Vagina (tissue), 2 donors: ENCODE measurements at regions not wholly inside any gene's neighbourhood (a gene's known extent, or its start where the extent isn't known, plus 50 kb on each side); places are given as distances from the start of the nearest gene placed in this dataset.

Experiments used
- DNase-seq, 2 donors: peaks; one replicate each; pipeline ENCODE4 v3.0.0-alpha.2; 2017; ENCODE audit errors: extremely low spot score in 2 of 2
- H3K27ac ChIP-seq: fragments of 200-600 bp; sonication (generic); one replicate; pipeline ENCODE4 v1.5.1; 2019
- H3K27me3 ChIP-seq: fragments of 200-600 bp; sonication (generic); one replicate; pipeline ENCODE4 v1.5.1; 2019
- H3K36me3 ChIP-seq, 2 donors: fragments of 200-600 bp; sonication (generic); one replicate each; pipeline ENCODE4 v1.5.1; 2017 to 2019
- H3K4me1 ChIP-seq: fragments of 200-600 bp; sonication (generic); one replicate; pipeline ENCODE4 v1.5.1; 2019
- H3K4me3 ChIP-seq, 2 donors: fragments of 200-600 bp; sonication (generic); 1 replicate in 1 of 2; 2 replicates in 1 of 2; pipeline ENCODE4 v1.5.1; 2016 to 2019
- H3K9me3 ChIP-seq: fragments of 200-600 bp; sonication (generic); one replicate; pipeline ENCODE4 v1.5.1; 2019
- CTCF ChIP-seq, 3 experiments: fragments of 450-650 bp in 2 of 3; fragments of 200-600 bp in 1 of 3; sonication (generic) in 1 of 3; IDR thresholded peaks; one replicate each; pipeline ENCODE4 v1.5.1; 2017 to 2019; ENCODE audit warnings: antibody characterized with exemption in 3 of 3, mild to moderate bottlenecking in 2 of 3, moderate library complexity in 2 of 3
- POLR2A ChIP-seq, 2 donors: fragments of 450-650 bp; IDR thresholded peaks; one replicate each; pipeline ENCODE4 v1.6.1; 2017; ENCODE audit warnings: antibody characterized with exemption in 2 of 2, mild to moderate bottlenecking in 2 of 2, moderate library complexity in 2 of 2
- POLR2AphosphoS5 ChIP-seq, 2 donors: sonication (generic); formaldehyde crosslinking; IDR thresholded peaks; one replicate each; pipeline ENCODE4 v1.9.0; 2017; ENCODE audit warnings: antibody characterized with exemption in 2 of 2, mild to moderate bottlenecking in 2 of 2, low read depth in 1 of 2; ENCODE audit not compliant: insufficient read depth in 1 of 2
- intact Hi-C: fragments of 100-400 bp; cut with DNase I; formaldehyde crosslinking; loops from one replicate; pipeline ENCODE4 v1.15.1; 2023

GRCh38 chr13:111485491-111486250, 165.2 kb downstream of the TEX29 start:
- intact Hi-C loops, result no loop called here
- DNase-seq, result no peak

GRCh38 chr13:111486331-111486730, 165.9 kb downstream of the TEX29 start:
- no peaks in the 10 kb centered on the region for H3K4me1 ChIP-seq
- DNase-seq, result no peak
- no peak overlapping the region for H3K4me3 ChIP-seq
- intact Hi-C loops, result no loop called here
- no peak overlapping the region for H3K27ac ChIP-seq
- H3K27me3 ChIP-seq, result no peaks in the 10 kb centered on the region
- peaks cover 5% of the 10 kb centered on the region for H3K9me3 ChIP-seq
- TF ChIP-seq CTCF (IDR thresholded peaks at IDR 0.05) (no peak), POLR2AphosphoS5 (IDR thresholded peaks at IDR 0.05; ENCODE audit: insufficient read depth in 1 of 2, low read depth in 1 of 2) (no peak), POLR2A (IDR thresholded peaks at IDR 0.05) (no peak)
- no peaks in the 10 kb centered on the region for H3K36me3 ChIP-seq

More at GRCh38 chr13:111485491-111486250, 165.2 kb downstream of the TEX29 start:
- Histone ChIP-seq H3K4me1 (no peaks in the 10 kb centered on the region), H3K27me3 (no peaks in the 10 kb centered on the region), H3K36me3 (no peaks in the 10 kb centered on the region), H3K27ac (no peak overlapping the region), H3K4me3 (no peak overlapping the region), H3K9me3 (peaks cover 5% of the 10 kb centered on the region)
- TF ChIP-seq POLR2A (IDR thresholded peaks at IDR 0.05), result no peak
- TF ChIP-seq POLR2AphosphoS5 (IDR thresholded peaks at IDR 0.05; ENCODE audit: insufficient read depth in 1 of 2, low read depth in 1 of 2), result no peak
- no peak for TF ChIP-seq CTCF (IDR thresholded peaks at IDR 0.05)

- no peak overlapping the region for H3K4me3 ChIP-seq
- no peak for DNase-seq
Observed at GRCh38 chr13:111486801-111487200, 166.4 kb downstream of the TEX29 start.

DNA sequence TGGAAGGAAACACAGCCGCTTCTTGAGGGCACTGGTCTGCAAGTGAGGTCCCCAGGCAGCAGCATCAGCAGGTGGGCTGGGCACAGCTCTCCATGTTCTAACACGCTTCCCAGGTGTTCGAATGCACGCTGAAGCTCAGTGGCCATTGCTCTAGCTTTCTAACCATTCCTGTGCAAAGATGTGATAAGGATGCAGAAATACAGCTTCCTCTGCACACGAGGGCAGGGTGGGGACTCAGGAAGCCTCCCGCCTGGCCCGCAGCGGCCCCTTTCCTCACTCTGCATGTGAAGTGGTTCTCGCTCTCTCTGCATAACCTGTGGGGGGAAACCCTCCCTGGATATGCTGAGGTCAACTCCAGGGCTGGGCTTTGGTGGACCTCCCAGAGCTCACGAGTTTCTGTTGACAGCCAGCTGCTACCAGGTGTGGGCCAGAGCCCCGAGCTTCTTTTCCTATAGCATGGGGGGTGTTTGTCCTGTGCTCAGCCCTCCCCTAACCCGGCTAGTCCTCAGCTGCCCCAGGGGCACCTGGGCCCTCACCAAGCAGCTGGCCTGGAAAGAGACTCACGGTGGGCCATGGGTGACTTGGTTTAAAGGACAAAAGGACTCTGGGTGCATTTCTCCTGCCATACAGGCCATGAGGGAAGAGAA, 168.2 kb downstream of the TEX29 start:
- Histone ChIP-seq H3K27ac (no peak overlapping the region), H3K27me3 (no peaks in the 10 kb centered on the region), H3K9me3 (peaks cover 5% of the 10 kb centered on the region), H3K4me1 (no peaks in the 10 kb centered on the region), H3K4me3 (no peak overlapping the region), H3K36me3 (no peaks in the 10 kb centered on the region)
- TF ChIP-seq CTCF (IDR thresholded peaks at IDR 0.05), result no peak
- no peak for TF ChIP-seq POLR2AphosphoS5 (IDR thresholded peaks at IDR 0.05; ENCODE audit: insufficient read depth in 1 of 2, low read depth in 1 of 2)
- intact Hi-C loops, result no loop called here
- DNase-seq, result no peak

More at GRCh38 chr13:111486801-111487200, 166.4 kb downstream of the TEX29 start:
- intact Hi-C loops, result no loop called here
- no peak for TF ChIP-seq POLR2AphosphoS5 (IDR thresholded peaks at IDR 0.05; ENCODE audit: insufficient read depth in 1 of 2, low read depth in 1 of 2)
- no peak for TF ChIP-seq POLR2A (IDR thresholded peaks at IDR 0.05)
- TF ChIP-seq CTCF (IDR thresholded peaks at IDR 0.05), result no peak
- no peaks in the 10 kb centered on the region for H3K27me3 ChIP-seq
- H3K27ac ChIP-seq, result no peak overlapping the region
- peaks cover 5% of the 10 kb centered on the region for H3K9me3 ChIP-seq
- no peaks in the 10 kb centered on the region for H3K36me3 ChIP-seq
- no peaks in the 10 kb centered on the region for H3K4me1 ChIP-seq

DNA sequence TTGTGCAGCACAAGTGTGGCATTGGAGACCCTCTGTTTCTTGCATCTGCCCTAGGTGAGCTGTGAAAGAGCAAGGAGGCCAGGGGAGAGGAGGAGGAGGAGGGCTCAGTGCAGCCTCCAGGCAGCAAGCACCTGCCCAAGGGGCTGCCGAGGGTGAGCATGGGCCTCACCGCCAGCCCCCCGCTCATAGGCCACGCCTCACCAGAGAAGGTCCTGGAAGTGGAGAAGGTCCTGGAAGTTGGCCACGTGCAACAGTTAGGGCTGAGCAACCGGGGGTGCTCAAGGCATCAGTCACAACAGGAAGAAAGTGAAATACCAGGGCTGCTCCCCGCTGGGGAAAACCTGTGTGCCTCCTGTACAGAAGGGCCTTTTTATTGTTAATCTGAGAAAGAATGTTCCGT, 168.9 kb downstream of the TEX29 start:
- Histone ChIP-seq H3K4me1 (no peaks in the 10 kb centered on the region), H3K27me3 (no peaks in the 10 kb centered on the region), H3K9me3 (peaks cover 5% of the 10 kb centered on the region), H3K36me3 (no peaks in the 10 kb centered on the region), H3K4me3 (no peak overlapping the region), H3K27ac (no peak overlapping the region)
- DNase-seq, result no peak
- intact Hi-C loops, result no loop called here
- TF ChIP-seq CTCF (IDR thresholded peaks at IDR 0.05) (no peak), POLR2A (IDR thresholded peaks at IDR 0.05) (no peak), POLR2AphosphoS5 (IDR thresholded peaks at IDR 0.05; ENCODE audit: insufficient read depth in 1 of 2, low read depth in 1 of 2) (no peak)
